COLO668 (cell line): ENCODE measurements at regions not wholly inside any gene's neighbourhood (a gene's known extent, or its start where the extent isn't known, plus 50 kb on each side); places are given as distances from the start of the nearest gene placed in this dataset.
"Not testable (repeated sequence)": the region's sequence is repeated elsewhere in the genome, so short reads cannot be mapped to it uniquely, and the experiment has no call there.

Experiments
- DNase-seq: peaks from one replicate; lab custom pipeline; 2025; ENCODE audit not compliant: unreplicated experiment; lab: John Stamatoyannopoulos, UW

- DNase-seq: no peak
Observed at GRCh38 chr12:5305886-5306545, 125.9 kb upstream of the NTF3 start.

- no peak for DNase-seq
Observed at GRCh38 chr12:5307065-5307464, 124.8 kb upstream of the NTF3 start.

GRCh38 chr12:5308216-5308615 is 123.7 kb upstream of the NTF3 start:
- DNase-seq: no peak

GRCh38 chr12:5308996-5309395 is 122.9 kb upstream of the NTF3 start:
- no peak for DNase-seq

GRCh38 chr12:5309654-5310053 is 122.3 kb upstream of the NTF3 start:
- peak; percentile 38 for DNase-seq

- DNase-seq: no peak
Observed at GRCh38 chr12:5310151-5310550, 121.8 kb upstream of the NTF3 start.

GRCh38 chr12:5317556-5317955 is 114.4 kb upstream of the NTF3 start:
- no peak for DNase-seq

- no peak for DNase-seq
Observed at GRCh38 chr12:5318874-5319273, 113.0 kb upstream of the NTF3 start.

- DNase-seq: no peak
Observed at GRCh38 chr12:5328669-5329517, 103.0 kb upstream of the NTF3 start.

GRCh38 chr12:5332551-5332950 is 99.4 kb upstream of the NTF3 start:
- no peak for DNase-seq

GRCh38 chr12:5333096-5333495 is 98.8 kb upstream of the NTF3 start:
- no peak for DNase-seq

- no peak for DNase-seq
Observed at GRCh38 chr12:5335069-5335468, 96.8 kb upstream of the NTF3 start.

- not testable (repeated sequence) for DNase-seq
Observed at GRCh38 chr12:5341086-5341485, 90.8 kb upstream of the NTF3 start.

GRCh38 chr12:5343711-5344110 is 88.2 kb upstream of the NTF3 start:
- no peak for DNase-seq

GRCh38 chr12:5344131-5344530 is 87.8 kb upstream of the NTF3 start:
- DNase-seq: no peak

- DNase-seq: no peak
Observed at GRCh38 chr12:5345534-5345933, 86.4 kb upstream of the NTF3 start.

GRCh38 chr12:5348057-5348456 is 83.9 kb upstream of the NTF3 start:
- no peak for DNase-seq

- DNase-seq: no peak
Observed at GRCh38 chr12:5348491-5348890, 83.4 kb upstream of the NTF3 start.

GRCh38 chr12:5364036-5364770 is 67.7 kb upstream of the NTF3 start:
- DNase-seq: no peak

- DNase-seq: no peak
Observed at GRCh38 chr12:5369298-5369697, 62.6 kb upstream of the NTF3 start.

GRCh38 chr12:5371631-5372030 is 60.3 kb upstream of the NTF3 start:
- DNase-seq: no peak

GRCh38 chr12:5374713-5375112 is 57.2 kb upstream of the NTF3 start:
- DNase-seq: no peak
